NCI-H2196 treated with DMSO at 0.1 percent for 48 hours (cell line): ENCODE measurements at regions not wholly inside any gene's neighbourhood (a gene's known extent, or its start where the extent isn't known, plus 50 kb on each side); places are given as distances from the start of the nearest gene placed in this dataset.

Experiments
- DNase-seq: peaks from one replicate; lab custom pipeline; 2025; ENCODE audit not compliant: unreplicated experiment; lab: John Stamatoyannopoulos, UW

DNA sequence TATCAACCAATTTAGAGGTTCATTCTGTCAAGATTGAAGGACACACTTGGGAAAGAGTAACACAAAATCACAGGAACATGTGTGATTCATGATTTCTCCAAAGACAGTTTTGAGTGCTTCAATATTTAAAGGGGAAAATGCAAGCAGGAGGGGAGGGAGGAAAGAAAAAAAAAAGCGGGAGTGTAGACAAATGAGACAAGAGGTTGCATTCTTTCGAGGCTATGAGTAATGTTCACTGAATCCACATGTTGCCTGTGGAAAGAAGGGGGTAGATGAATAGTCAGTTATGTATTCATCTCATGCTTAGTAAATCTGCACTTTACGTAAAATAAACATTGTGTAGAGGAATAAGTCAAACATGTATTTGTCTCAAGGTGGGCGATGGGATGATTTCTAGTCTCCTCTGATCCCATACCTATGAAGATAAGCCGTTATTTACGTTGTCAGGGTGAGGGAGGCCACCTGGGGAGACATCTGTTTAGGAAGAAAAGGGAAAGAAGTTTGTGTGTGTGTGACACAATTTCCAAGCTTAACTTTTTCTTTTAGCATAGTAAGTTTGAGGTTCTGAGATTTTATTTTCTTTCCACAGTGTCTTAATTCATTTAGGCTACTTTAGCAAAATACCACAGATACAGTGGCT is 211.0 kb upstream of the ZC3H15 start:
- DNase-seq: no peak

DNA sequence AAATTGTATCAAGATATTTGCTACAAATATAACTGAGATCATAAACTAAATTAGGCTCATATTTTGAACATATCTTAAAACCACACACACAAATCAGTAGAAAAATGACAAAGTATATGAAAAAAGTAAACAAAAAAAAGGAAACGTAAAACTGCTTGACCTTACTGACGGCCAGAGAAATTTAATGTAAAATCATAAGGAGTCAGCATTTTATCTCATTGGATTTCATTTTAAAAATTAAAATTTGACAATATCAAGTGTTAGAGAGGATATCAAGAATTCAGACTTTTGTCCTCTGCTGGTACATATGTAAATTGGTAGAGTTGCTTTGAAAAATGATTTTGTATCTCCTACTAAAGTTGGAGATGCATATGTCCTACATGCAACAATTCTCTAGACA is 209.2 kb upstream of the ZC3H15 start:
- DNase-seq: no peak

DNA sequence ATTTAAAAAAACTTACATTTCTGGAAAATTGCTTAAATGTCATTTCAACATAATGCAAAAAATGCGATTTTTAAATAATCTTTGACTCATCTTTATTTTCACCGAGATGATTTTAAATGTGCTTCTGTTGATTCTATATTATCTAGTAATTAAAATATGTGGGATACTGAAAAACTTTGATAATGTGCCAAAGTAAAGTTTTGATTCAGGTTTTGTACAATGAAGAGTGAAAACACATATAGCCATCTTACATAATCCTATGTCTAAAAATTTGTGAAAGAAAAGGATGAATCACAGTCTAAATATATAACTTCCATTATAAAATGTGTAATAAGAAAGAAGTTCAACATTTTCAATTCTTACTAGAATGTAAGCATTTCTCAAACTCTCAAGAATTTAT is 204.3 kb upstream of the ZC3H15 start:
- DNase-seq: no peak

DNA sequence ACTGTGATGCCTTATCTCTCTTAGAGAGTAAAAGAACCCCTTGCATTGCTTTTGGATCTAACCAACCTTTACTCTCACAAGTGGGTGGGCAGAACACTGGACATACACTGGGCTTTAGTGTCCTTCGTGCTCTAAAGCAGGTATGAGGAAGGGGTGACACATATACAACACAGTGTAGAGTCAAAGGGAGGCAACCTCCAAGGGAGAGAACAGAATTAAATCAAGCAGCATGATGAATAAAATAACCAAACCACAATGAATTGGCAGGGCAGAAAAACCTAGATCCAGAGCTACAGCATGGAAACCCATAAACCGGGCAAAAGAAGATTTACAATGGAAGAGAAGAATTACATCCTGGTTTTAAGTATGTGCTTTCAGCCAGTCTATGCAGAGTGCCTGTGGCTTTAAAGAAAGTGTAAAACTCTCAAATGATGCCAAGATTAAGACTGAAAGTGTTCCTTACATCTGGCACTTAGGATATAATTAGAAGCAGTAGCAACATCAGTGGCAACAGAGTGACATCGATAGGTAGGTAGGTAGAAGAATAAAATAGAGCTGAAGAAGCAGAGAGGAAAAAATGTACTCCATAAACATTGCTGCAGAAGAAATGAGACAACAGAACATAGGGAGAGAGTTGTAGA is 191.7 kb upstream of the ZC3H15 start:
- no peak for DNase-seq

DNA sequence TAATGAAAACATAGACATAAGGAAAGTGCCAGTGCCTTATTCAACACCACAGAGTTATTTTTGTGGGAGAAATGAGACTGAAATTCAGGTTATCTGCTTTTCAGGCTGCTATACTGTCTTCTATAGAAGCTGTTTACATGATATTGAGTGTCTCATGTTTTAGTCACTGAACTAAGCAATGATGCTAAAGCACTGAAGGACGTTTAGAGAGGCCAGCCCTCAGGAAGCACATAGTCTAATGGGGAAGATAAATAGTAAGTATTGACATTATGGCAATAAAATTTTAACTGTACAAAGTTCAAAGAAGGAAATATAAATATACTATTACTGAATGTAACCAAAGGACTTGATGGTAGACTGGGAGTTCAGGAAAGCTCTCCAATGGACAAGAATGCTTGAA is 186.4 kb upstream of the ZC3H15 start:
- DNase-seq: no peak

DNA sequence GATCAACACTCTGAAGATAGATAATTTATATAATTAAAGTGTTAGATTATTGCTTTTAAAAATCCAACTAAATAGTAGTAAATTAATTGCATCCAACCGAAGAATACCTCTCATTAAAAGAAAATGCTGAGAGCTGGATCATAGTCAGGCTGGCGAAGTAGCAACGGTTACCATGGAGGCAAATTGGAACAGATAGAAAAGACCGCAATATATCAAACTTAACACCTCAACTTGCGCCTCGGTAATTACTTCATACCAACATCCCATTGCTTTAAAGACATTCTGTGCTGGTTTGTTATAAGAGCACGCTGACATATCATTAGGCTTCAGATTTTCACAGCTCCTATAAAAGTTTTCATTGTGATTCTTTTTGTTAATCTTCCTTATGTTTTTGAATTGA is 183.8 kb upstream of the ZC3H15 start:
- no peak for DNase-seq

DNA sequence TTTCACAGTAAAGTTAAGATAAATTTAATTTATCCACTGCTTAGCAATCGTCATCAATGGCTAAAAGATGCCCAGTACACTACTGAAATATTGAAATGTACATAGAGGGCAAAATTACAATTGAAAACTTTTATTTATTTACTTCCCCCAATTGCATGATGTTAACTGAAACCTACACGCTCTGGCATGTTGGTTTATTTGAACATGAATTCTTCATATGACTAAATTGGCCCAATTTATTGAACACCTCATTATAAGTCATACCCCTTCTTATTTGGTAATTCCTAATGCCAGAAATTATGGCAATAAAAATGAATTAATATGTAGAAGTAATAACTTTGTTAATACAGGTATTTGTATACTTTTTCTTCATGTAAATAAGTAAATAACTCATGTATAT is 183.0 kb upstream of the ZC3H15 start:
- no peak for DNase-seq

DNA sequence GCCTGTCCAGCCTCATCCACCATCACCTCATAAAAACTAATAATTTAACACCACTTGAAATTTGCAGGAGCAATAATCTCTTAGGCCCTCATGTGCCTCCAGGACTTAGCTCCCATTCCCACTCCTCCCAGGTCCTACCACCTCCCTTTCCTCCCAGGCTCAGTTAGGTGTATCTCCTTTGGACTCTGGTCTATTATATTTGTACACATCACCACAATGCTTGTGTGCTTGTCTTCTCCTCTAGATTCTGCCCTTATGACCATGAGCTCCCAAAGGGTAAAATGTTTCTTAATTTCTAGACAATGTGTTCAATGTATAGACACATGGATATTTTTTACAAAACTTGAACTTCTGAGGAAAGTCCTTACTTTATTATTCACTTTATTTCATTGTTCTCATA is 182.0 kb upstream of the ZC3H15 start:
- DNase-seq: no peak

DNA sequence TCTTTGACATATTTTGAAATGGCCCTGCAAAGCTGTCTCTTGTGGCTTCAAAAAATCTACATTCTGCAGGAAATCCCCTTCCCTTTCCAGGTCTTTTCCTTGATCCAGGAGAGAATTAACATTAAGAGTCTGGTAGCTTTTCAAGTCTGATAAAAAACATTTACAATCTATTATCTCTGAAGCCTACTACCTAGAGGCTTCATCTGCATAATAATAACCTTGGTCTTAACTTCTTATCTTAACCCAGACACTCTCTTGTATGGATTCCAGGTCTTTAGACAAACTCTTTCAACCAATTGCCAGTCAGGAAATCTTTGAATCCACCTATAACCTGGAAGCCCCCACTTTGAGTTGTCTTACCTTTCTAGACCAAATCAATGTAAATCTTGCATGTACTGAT is 179.3 kb upstream of the ZC3H15 start:
- no peak for DNase-seq

DNA sequence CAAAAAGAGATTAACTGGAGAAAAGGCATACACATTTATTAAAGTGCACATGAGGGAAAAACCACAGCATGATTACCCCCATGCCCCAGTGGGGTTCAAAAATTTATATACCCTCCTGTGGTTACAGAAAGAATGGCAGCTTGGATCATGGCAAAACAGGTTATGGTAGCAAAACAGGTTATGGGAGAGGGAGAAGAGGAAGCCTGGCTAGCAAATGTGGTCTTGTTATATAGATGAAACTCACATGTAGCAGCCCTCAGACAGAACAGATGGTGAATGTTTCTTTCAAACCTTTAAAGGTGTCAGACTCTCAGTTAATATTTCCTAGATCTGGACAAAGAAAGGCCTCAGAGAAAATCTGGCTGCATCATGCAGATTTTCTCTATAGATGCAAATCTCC is 178.2 kb upstream of the ZC3H15 start:
- DNase-seq: no peak

DNA sequence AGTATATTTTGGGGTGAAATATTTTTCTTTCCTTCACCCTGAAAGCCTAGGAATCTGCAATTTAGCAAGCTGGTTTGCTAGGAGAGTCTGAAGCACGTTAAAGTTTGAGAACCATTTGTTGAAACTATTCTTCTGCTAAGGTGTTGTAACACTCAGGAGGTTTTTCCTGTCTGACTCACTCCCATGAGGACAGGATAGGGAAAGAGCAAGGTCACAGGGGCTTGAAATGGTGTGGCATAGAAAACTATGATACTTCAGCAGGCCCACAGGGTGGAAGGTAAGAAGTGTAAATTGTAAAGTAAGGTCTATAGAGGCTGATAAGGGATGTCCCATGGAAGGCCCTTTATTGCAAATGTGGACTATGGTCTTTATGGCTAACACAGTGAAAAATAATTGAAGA is 177.7 kb upstream of the ZC3H15 start:
- DNase-seq: no peak

DNA sequence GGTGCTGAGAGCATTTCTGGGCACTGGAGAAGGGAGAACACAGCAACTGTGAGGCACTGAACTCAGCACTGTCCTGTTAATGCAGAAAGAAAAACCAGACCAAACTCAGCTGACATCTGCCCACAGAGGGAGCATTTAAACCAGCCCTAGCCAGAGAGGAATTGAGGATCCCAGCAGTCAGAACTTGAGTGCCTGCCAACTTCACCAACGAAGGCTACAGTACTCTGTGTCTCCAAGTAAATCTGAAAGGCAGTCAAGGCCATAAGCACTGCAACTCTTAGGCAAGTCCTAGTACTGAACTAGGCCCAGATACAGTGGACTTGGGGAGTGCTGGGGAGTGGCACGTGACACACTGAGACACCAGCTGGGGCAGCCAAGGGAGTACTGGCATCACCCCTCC is 176.2 kb upstream of the ZC3H15 start:
- DNase-seq: no peak

DNA sequence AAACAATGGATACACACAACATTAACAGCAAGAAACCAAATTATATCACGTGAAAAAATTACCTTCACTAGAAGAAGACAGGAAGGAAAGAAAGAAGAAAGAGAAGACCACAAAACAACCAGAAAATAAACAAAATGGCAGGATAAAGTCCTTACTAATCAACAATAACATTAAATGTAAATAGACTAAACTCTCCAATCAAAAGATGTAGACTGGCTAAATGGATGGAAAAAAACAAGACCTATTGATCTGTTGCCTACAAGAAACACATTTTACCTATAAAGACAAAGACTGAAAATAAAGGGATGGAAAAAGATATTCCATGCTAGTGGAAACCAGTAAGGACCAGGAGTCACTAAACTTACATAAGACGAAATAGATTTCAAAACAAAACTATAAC is 167.0 kb upstream of the ZC3H15 start:
- DNase-seq: no peak

DNA sequence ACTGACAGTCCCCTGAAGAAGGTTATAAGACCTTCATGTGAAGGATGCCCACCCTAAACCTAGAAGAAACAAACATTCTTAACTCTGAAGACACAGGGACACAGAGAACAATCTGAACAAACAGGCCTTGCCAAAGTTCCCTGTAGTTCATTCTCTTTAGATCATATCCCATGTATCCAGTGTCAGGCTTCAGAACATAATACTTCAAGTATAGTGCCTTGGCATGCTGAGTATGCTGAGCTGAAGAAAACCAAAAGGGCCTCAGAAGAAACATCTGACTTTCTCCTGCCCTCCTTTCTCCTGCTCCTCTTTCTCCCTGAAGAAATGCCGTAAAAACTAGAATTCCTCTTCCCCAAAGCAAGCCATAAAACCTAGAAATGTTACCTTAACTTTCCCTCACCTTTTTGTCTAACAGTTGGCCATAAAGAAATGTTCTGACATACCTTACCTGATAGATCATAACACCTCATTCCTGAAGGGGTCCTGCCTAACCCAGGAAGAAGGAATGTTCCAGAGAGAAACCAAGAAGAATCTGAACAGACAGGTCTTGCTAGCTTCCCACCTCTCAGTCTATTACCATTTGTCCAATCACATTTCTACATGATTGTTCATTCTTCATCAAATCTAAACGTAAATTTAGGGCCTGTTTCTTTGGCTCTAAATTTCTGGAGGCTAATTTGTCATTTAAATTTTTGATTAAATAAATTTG is 160.1 kb upstream of the ZC3H15 start:
- DNase-seq: no peak

DNA sequence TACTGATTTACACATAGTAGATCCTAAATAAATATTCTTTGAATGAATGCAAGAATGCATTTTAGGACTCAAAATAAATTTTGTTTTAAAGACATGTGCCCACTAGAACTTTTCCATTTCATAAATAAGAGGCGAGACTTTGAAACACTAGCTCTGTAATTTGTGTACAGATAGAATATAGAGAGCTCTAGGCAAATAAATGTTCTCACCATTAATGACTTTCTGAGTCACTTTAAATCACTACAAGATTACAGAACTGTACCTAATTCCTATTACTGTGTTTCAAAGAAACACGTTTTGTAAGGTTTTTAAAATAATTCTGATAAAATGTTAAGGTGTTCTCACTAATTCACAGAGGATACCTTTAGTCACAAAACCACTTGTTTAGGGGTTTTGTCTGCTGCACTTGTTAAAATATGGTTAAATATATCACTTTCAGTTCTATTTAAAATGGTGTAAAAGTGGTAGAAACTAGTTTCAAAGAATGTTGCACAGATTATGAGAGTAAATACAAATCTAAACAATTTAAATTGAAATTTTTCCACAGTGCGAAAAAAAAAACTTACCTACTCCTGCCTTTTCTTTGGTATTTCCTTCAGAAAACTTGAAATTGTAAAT is 158.7 kb upstream of the ZC3H15 start:
- no peak for DNase-seq

DNA sequence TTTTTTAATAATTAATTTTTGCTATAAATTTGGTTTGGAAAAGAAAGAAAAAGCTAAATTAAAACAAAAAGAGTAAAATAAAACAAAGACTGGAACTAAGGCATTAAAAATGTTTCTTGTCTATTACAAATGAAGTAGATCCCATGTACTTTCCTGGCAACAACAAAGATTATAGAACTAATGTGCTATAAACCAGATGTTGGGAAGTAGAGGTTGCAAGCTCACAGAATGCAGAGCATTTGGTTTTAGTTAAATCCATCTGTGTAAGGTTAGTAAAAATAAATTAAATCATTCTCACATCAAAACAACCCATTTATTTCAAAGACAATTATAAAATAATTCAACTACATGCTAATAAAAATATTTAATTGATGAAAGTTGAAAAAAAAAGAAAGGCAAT is 157.2 kb upstream of the ZC3H15 start:
- DNase-seq: no peak

DNA sequence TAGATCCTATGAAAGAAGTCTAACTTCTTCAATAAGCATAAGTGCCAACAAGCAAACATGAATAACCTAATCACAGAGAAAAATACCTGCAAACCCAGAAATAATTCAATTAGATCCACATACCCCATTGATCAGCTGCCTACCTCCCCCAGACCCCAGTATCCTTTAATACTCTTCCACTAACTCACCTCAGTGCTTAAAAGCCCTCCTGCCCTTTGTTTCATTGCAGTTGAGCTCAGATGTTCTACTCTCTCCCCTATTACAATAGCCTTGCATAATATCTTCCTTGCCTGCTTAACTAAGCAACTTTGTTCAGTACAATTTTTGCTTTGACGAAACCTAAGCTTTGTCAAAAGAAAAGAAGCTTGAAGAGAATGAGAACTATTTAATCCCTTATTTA is 156.0 kb upstream of the ZC3H15 start:
- DNase-seq: no peak

DNA sequence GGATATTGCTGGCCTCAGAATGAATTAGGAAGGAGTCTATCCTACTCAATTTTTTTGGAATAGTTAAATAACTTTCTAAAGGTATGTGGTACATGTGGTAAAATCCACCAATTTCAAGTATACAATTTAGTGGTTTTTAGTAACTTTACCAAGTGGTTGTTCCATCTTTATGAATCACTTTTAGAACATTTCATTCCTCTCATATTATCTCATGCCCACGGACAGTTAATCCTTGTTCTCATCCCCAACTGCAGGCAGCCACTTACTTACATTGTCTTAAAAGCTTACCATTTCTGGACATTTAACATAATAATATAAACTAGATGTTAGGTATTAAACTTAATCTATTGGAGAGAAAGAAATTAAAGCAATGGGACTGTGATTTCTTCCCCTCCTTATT is 146.3 kb upstream of the ZC3H15 start:
- no peak for DNase-seq

DNA sequence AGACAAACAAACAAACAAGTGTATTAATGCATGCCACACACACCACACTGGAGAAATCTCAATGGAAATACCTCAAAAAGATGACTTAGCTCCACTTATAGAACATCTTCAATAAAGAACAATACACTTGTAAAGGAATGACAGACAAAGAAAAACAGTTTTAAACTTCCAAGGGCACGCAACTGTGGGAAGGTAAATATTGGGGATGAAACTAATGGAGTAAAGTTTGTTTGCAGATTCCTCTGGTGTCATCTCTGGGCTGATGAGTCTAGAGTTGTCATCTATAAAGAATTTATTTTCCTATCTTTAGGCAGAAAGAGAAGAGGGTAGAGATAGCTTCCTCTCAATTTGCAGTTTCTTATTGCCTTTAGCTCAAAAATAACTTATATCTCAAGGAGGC is 144.0 kb upstream of the ZC3H15 start:
- DNase-seq: no peak

DNA sequence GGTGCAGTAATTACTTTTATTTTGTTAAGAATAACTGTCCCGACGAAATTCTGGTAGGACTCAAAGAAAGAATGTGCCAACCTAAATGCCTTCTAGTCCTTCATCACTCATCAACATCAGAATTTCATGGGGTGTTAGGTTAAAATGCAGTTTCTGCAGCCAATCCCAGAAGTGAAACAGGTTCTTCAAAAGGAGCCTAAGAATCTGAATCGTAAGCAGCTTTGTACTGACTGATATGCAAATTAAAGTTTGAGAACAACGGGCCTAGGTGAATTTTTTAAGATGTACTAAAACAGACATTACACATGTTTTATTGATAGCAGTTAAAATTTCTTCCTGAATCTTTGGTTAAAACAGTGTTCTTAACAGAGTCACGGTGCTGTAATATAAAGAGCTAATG is 140.3 kb upstream of the ZC3H15 start:
- no peak for DNase-seq

DNA sequence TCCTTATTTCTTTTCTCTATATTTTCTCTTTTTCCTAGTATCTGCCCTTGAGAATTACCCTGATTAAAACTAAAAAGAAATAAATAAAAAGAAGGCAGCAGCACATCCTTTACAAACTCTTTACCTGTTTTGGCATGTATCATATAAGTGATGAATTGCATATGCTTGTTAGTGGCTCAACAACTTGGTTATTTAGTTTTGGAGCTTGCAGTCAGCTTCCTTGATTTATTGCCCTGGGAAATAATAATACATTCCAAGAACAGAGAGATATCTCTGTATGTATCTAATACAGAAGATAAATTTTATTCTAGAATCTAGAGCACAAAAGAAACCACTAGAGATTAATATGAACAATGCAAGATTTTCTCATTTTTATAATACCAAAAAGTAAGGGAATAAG is 139.8 kb upstream of the ZC3H15 start:
- no peak for DNase-seq

DNA sequence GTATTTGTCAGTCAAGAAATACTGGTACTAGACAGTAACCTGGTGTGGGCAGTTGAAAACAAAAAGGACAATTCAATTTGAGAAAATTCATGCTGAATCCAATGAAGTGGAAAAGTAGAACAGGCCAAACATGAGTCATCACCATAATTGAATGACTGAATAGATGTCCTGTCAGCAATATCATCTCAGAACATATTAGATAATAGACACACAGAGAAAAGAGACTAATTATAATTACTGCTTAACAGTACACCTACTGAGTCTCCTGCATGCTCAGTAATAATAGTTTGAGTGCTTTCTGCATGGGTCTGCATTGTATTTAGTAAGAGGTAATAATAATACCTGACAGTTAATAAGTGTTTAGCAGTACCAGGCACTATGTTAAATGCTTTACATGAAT is 138.6 kb upstream of the ZC3H15 start:
- DNase-seq: no peak
